Endodermal cell (in vitro differentiated cells): ENCODE measurements at regions not wholly inside any gene's neighbourhood (a gene's known extent, or its start where the extent isn't known, plus 50 kb on each side); places are given as distances from the start of the nearest gene placed in this dataset.

Experiments used
- DNase-seq: peaks from one replicate; pipeline ENCODE4 v3.0.0-alpha.2; 2017
- H3K27ac ChIP-seq: 2 replicates; pipeline ENCODE4 v1.5.1; 2013; ENCODE audit warnings: mild to moderate bottlenecking, low read depth, low read length, moderate library complexity
- H3K27me3 ChIP-seq: 2 replicates; pipeline ENCODE4 v1.6.1; 2013; ENCODE audit warnings: mild to moderate bottlenecking, low read length, moderate library complexity; ENCODE audit not compliant: insufficient read depth, control insufficient read depth, poor library complexity, severe bottlenecking
- H3K36me3 ChIP-seq: 2 replicates; pipeline ENCODE4 v1.7.0; 2013; ENCODE audit warnings: mild to moderate bottlenecking, low read length, moderate library complexity; ENCODE audit not compliant: control insufficient read depth, insufficient read depth
- H3K4me1 ChIP-seq: one replicate; pipeline ENCODE4 v1.7.0; 2013; ENCODE audit warnings: low read length; ENCODE audit not compliant: control insufficient read depth, insufficient read depth
- H3K4me3 ChIP-seq: 2 replicates; pipeline ENCODE4 v1.5.1; 2013; ENCODE audit warnings: mild to moderate bottlenecking, low read length, moderate library complexity
- H3K9ac ChIP-seq: 2 replicates; pipeline ENCODE4 v1.6.1; 2013; ENCODE audit warnings: mild to moderate bottlenecking, low read length, moderate library complexity; ENCODE audit not compliant: poor library complexity, severe bottlenecking; ENCODE audit errors: extremely low read depth
- H3K9me3 ChIP-seq: 2 replicates; pipeline ENCODE4 v1.6.1; 2013; ENCODE audit warnings: mild to moderate bottlenecking, low read length, moderate library complexity; ENCODE audit not compliant: control insufficient read depth
- H3K27ac Mint-ChIP-seq: 2 replicates; pipeline ENCODE4 v1.8.0; 2020; ENCODE audit warnings: mixed read lengths
- H3K27me3 Mint-ChIP-seq: 2 replicates; pipeline ENCODE4 v1.8.0; 2021; ENCODE audit warnings: mild to moderate bottlenecking, mixed read lengths; ENCODE audit not compliant: insufficient read depth
- H3K36me3 Mint-ChIP-seq: 2 replicates; pipeline ENCODE4 v1.8.0; 2020; ENCODE audit warnings: low read depth, mixed read lengths
- H3K4me1 Mint-ChIP-seq: 2 replicates; pipeline ENCODE4 v1.8.0; 2020; ENCODE audit warnings: mixed read lengths
- H3K4me3 Mint-ChIP-seq: 2 replicates; pipeline ENCODE4 v1.8.0; 2020; ENCODE audit warnings: mild to moderate bottlenecking, moderate library complexity, mixed read lengths
- H3K9me3 Mint-ChIP-seq: 2 replicates; pipeline ENCODE4 v1.8.0; 2020; ENCODE audit warnings: mild to moderate bottlenecking, mixed read lengths
- CTCF ChIP-seq: fragments of 200-600 bp; sonication (generic); conservative IDR thresholded peaks from 2 replicates; pipeline ENCODE4 v1.5.0; 2021; ENCODE audit warnings: antibody characterized with exemption, mild to moderate bottlenecking
- WGBS, 2 experiments: methylation state at CpG; one replicate each; pipeline versions ENCODE4 v1.1.5 to v1.1.7; 2013; ENCODE audit warnings: missing lambda C conversion rate in 2 of 2, mixed read lengths in 1 of 2; ENCODE audit not compliant: insufficient coverage in 1 of 2, insufficient read length in 1 of 2; 5-methylcytosine and 5-hydroxymethylcytosine counted together

- peaks cover 6% of the 10 kb centered on the region for H3K4me1 Mint-ChIP-seq
- peaks cover 45% of the 10 kb centered on the region for H3K9me3 Mint-ChIP-seq
- no peak overlapping the region for H3K4me3 ChIP-seq
- H3K4me3 Mint-ChIP-seq: no peak overlapping the region
- H3K4me1 ChIP-seq: no peaks in the 10 kb centered on the region
- DNase-seq: peak; percentile 37
- H3K27ac Mint-ChIP-seq: no peak overlapping the region
- TF ChIP-seq CTCF: no peak
- H3K9ac ChIP-seq: no peak overlapping the region
- no peaks in the 10 kb centered on the region for H3K27me3 ChIP-seq
- 86 to 93% methylated on average over 11 to 12 of the region's 12 CpGs for WGBS, 2 experiments
- H3K9me3 ChIP-seq: peaks cover 18% of the 10 kb centered on the region
- no peaks in the 10 kb centered on the region for H3K27me3 Mint-ChIP-seq
- peaks cover 20% of the 10 kb centered on the region for H3K36me3 Mint-ChIP-seq
- H3K27ac ChIP-seq: no peak overlapping the region
- no peaks in the 10 kb centered on the region for H3K36me3 ChIP-seq
Observed at GRCh38 chr11:130737866-130738431, 178.3 kb downstream of the SNX19 start.

GRCh38 chr11:130738611-130739010 is 177.7 kb downstream of the SNX19 start:
- H3K36me3 ChIP-seq: no peaks in the 10 kb centered on the region
- 94% methylated on average over 3 of the region's 3 CpGs; no CpG with 5 or more reads in 1 of the 2 experiments for WGBS, 2 experiments
- no peaks in the 10 kb centered on the region for H3K27me3 Mint-ChIP-seq
- peaks cover 44% of the 10 kb centered on the region for H3K9me3 Mint-ChIP-seq
- peaks cover 6% of the 10 kb centered on the region for H3K4me1 Mint-ChIP-seq
- no peak for TF ChIP-seq CTCF
- no peaks in the 10 kb centered on the region for H3K27me3 ChIP-seq
- H3K4me1 ChIP-seq: no peaks in the 10 kb centered on the region
- H3K9ac ChIP-seq: no peak overlapping the region
- H3K4me3 ChIP-seq: no peak overlapping the region
- no peak overlapping the region for H3K4me3 Mint-ChIP-seq
- no peak for DNase-seq
- H3K9me3 ChIP-seq: peaks cover 18% of the 10 kb centered on the region
- no peak overlapping the region for H3K27ac Mint-ChIP-seq
- H3K27ac ChIP-seq: no peak overlapping the region
- peaks cover 26% of the 10 kb centered on the region for H3K36me3 Mint-ChIP-seq

- H3K9me3 ChIP-seq: peaks cover 18% of the 10 kb centered on the region
- 92 to 100% methylated on average over 2 to 4 of the region's 4 CpGs for WGBS, 2 experiments
Observed at GRCh38 chr11:130740819-130741218, 175.5 kb downstream of the SNX19 start.

More at GRCh38 chr11:130740819-130741218, 175.5 kb downstream of the SNX19 start:
- H3K9ac ChIP-seq: no peak overlapping the region
- H3K4me1 ChIP-seq: no peaks in the 10 kb centered on the region
- no peak overlapping the region for H3K27ac ChIP-seq
- Mint-ChIP-seq H3K4me3 (no peak overlapping the region), H3K9me3 (peaks cover 38% of the 10 kb centered on the region), H3K4me1 (peaks cover 6% of the 10 kb centered on the region), H3K36me3 (peaks cover 33% of the 10 kb centered on the region), H3K27me3 (no peaks in the 10 kb centered on the region), H3K27ac (no peak overlapping the region)
- DNase-seq: no peak
- no peaks in the 10 kb centered on the region for H3K36me3 ChIP-seq
- H3K4me3 ChIP-seq: no peak overlapping the region
- H3K27me3 ChIP-seq: no peaks in the 10 kb centered on the region
- no peak for TF ChIP-seq CTCF
